ENCODE measurements at regions not wholly inside any gene's neighbourhood (a gene's known extent, or its start where the extent isn't known, plus 50 kb on each side); places are given as distances from the start of the nearest gene placed in this dataset.

DNA sequence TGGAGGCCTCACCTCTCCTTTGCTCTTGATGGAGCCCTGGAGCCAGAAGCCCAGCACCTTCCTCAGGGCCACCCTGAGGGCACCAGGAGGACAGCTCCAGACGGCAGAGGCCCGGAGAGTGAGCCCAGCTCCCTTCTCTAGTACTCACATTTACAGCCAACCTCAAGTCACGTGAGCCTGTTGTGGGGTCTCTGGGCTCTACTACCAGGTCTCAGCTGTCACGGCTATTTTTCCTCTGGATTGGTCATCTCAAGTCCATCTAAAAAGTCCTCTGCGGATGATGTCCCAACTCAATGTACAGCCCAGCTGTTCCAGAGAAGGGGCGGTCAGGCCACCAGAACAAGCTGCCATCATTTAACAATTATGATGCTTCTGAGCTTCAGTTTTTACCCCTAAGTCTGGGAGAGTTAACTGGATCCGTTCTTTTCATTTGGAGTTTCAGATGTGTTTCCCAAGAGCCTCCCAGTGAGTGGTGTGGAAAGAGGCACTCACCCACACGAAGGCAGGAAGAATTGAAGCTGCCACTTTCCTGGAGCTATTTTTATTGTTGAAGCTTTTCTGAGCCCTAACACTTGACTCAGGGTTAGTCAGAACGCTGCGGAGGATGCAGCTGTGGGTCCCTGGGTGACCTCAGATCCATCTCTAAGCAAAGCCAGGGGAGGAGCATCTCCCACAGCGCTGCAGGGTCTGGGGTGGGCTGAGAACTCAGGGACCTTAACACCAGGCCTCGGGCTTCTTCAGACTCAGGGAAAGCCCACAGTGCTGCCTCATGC, 143.5 kb upstream of the UBL3 start:
- TF ChIP-seq, protein P1, sequence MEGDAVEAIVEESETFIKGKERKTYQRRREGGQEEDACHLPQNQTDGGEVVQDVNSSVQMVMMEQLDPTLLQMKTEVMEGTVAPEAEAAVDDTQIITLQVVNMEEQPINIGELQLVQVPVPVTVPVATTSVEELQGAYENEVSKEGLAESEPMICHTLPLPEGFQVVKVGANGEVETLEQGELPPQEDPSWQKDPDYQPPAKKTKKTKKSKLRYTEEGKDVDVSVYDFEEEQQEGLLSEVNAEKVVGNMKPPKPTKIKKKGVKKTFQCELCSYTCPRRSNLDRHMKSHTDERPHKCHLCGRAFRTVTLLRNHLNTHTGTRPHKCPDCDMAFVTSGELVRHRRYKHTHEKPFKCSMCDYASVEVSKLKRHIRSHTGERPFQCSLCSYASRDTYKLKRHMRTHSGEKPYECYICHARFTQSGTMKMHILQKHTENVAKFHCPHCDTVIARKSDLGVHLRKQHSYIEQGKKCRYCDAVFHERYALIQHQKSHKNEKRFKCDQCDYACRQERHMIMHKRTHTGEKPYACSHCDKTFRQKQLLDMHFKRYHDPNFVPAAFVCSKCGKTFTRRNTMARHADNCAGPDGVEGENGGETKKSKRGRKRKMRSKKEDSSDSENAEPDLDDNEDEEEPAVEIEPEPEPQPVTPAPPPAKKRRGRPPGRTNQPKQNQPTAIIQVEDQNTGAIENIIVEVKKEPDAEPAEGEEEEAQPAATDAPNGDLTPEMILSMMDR (IDR thresholded peaks at IDR 0.05) = no peak
- TF ChIP-seq POLR2A (IDR thresholded peaks at IDR 0.05) = no peak
